T-helper 1 cell treated with Interleukin-12 subunit alpha and Interleukin-12 subunit beta and Interleukin-4 antibody, amounts not matched to agents 30 μg/mL and 1 μg/mL, for 36 hours (primary cell): ENCODE measurements at regions not wholly inside any gene's neighbourhood (a gene's known extent, or its start where the extent isn't known, plus 50 kb on each side); places are given as distances from the start of the nearest gene placed in this dataset.

Source experiments
- H3K27ac Mint-ChIP-seq: one replicate; pipeline ENCODE4 v1.8.0; 2021; ENCODE audit warnings: mild to moderate bottlenecking, mixed read lengths
- H3K27me3 Mint-ChIP-seq: one replicate; pipeline ENCODE4 v1.8.0; 2021; ENCODE audit warnings: low read depth, mixed read lengths
- H3K36me3 Mint-ChIP-seq: one replicate; pipeline ENCODE4 v1.8.0; 2021; ENCODE audit warnings: low read depth, mixed read lengths
- H3K4me1 Mint-ChIP-seq: one replicate; pipeline ENCODE4 v1.8.0; 2021; ENCODE audit warnings: low read depth, mixed read lengths
- H3K4me3 Mint-ChIP-seq: one replicate; pipeline ENCODE4 v1.8.0; 2021; ENCODE audit warnings: mild to moderate bottlenecking, moderate library complexity, mixed read lengths
- H3K9me3 Mint-ChIP-seq: one replicate; pipeline ENCODE4 v1.8.0; 2021; ENCODE audit warnings: mixed read lengths

DNA sequence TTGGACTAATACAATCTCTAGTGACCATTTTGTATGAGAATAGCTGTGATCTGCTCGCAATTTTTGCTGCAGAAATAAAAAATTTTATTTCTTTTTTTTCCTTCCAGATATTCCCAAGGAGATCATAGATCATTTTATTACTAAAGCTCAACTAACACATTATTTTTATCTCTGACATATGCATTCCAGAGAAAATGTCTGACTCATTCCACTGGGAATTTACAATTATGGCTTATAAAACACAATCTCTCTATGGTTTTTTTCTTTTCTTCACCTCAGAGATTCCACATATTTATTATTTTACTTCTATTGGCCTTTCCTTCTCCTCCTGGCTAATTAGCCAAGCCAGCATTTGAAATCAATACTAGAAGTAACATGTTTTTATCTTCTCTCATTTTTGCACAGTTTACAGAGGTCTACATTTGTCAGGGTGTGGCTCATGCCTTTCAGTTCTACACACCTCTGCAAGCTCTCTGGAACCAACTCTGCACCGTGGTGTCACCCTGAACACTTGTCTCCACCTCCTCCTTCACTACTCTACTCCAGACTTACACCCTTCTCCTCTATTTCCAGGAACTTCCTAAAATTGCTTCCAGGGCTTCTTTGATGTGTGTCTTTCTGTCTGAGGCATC is 59.8 kb upstream of the GPM6A start:
- Mint-ChIP-seq H3K9me3 (no peaks in the 10 kb centered on the region), H3K27ac (no peak overlapping the region), H3K27me3 (no peaks in the 10 kb centered on the region), H3K36me3 (no peaks in the 10 kb centered on the region), H3K4me1 (no peaks in the 10 kb centered on the region), H3K4me3 (no peak overlapping the region)

DNA sequence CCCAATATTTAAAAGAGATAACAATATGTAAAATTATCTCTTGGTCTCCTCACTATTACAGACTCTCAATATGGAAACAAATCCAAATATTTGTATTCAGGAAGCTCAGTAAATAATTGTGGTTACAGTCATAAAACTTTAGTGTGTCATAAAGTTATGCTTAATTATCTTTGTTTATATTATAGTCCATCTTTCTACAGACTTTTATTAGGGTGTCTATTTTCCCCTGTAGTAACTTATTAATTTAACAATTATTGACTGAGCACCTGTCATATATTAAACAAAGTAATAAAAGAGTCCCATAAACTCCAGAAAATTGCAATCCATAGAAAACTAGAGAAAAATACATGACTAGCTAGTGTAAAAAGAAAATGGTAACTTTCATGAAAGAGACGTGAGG is 61.6 kb upstream of the GPM6A start:
- Mint-ChIP-seq H3K36me3 (no peaks in the 10 kb centered on the region), H3K27me3 (no peaks in the 10 kb centered on the region), H3K4me3 (no peak overlapping the region), H3K9me3 (no peaks in the 10 kb centered on the region), H3K4me1 (no peaks in the 10 kb centered on the region), H3K27ac (no peak overlapping the region)

- H3K27me3 Mint-ChIP-seq, result no peaks in the 10 kb centered on the region
- H3K4me3 Mint-ChIP-seq, result no peak overlapping the region
- no peaks in the 10 kb centered on the region for H3K4me1 Mint-ChIP-seq
- no peaks in the 10 kb centered on the region for H3K9me3 Mint-ChIP-seq
- H3K36me3 Mint-ChIP-seq, result no peaks in the 10 kb centered on the region
- no peak overlapping the region for H3K27ac Mint-ChIP-seq
Measured at GRCh38 chr4:175874306-175874705, 62.2 kb upstream of the GPM6A start.

DNA sequence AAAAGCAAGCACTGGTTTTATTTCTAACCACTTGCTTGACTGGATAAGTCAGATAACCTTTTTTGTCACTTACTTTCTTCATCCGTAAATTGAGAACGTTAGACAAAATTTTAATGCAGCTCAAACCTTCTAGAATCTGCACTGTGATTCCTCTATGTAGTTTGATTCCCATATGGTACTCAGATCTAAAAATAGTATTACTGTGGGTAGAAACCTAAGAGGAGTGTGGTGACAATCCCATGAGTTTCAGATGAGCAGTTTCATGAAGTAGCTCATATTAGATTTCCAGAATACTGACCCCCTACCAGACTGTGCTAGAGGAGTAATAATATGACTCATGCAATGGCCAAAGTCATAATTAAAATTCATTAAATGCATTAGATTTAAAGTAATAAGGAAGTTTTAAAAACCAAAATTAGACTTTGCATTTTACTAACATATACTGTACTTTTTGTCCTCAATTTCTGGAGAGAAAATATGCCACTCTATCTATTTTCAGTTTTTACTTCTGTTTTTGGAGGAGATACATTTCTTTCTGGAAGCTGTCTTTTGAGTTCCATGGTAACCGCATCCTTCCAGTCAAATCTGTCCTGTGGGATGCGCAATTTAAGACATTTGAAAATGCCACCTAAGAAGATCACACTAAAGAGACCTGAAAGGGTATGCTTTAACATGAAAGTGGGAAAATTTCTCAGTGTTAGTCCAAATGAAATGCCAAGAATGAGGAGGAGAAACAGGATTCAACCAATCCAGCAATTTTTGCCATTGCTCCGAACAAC is 64.1 kb upstream of the GPM6A start:
- H3K36me3 Mint-ChIP-seq, result no peaks in the 10 kb centered on the region
- H3K4me3 Mint-ChIP-seq, result no peak overlapping the region
- no peak overlapping the region for H3K27ac Mint-ChIP-seq
- no peaks in the 10 kb centered on the region for H3K9me3 Mint-ChIP-seq
- no peaks in the 10 kb centered on the region for H3K27me3 Mint-ChIP-seq
- no peaks in the 10 kb centered on the region for H3K4me1 Mint-ChIP-seq

- no peak overlapping the region for H3K4me3 Mint-ChIP-seq
- H3K36me3 Mint-ChIP-seq, result no peaks in the 10 kb centered on the region
- no peaks in the 10 kb centered on the region for H3K27me3 Mint-ChIP-seq
- H3K9me3 Mint-ChIP-seq, result no peaks in the 10 kb centered on the region
- no peaks in the 10 kb centered on the region for H3K4me1 Mint-ChIP-seq
- no peak overlapping the region for H3K27ac Mint-ChIP-seq
Measured at GRCh38 chr4:175882891-175883290, 70.8 kb upstream of the GPM6A start.

GRCh38 chr4:175884048-175884447 is 72.0 kb upstream of the GPM6A start:
- Mint-ChIP-seq H3K4me1 (no peaks in the 10 kb centered on the region), H3K27me3 (no peaks in the 10 kb centered on the region), H3K36me3 (no peaks in the 10 kb centered on the region), H3K4me3 (no peak overlapping the region), H3K27ac (no peak overlapping the region), H3K9me3 (no peaks in the 10 kb centered on the region)

DNA sequence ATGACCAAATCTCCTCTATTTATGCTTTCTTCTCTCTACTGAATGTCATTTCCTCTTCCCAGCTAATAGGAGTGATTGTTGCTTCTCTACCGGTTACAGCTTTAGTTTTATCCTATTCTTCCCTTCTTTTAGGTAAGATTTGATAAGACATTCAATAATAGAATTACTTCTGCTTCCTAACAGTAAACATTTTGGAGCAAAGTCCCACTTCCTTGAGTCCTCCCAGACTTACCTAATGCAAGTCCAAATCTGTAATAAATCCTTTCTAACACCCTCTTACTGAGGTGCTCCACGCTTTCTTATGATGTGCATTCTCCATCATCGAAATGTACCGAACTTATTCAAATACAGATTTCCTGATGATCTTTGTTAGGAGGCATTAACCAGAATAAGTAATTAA is 79.2 kb upstream of the GPM6A start:
- no peaks in the 10 kb centered on the region for H3K27me3 Mint-ChIP-seq
- H3K4me1 Mint-ChIP-seq, result no peaks in the 10 kb centered on the region
- H3K27ac Mint-ChIP-seq, result no peak overlapping the region
- no peaks in the 10 kb centered on the region for H3K36me3 Mint-ChIP-seq
- H3K4me3 Mint-ChIP-seq, result no peak overlapping the region
- H3K9me3 Mint-ChIP-seq, result no peaks in the 10 kb centered on the region

- no peaks in the 10 kb centered on the region for H3K27me3 Mint-ChIP-seq
- no peak overlapping the region for H3K4me3 Mint-ChIP-seq
- no peaks in the 10 kb centered on the region for H3K4me1 Mint-ChIP-seq
- H3K36me3 Mint-ChIP-seq, result no peaks in the 10 kb centered on the region
- no peak overlapping the region for H3K27ac Mint-ChIP-seq
- no peaks in the 10 kb centered on the region for H3K9me3 Mint-ChIP-seq
Measured at GRCh38 chr4:175891851-175892250, 79.8 kb upstream of the GPM6A start.

GRCh38 chr4:175905925-175906324 is 93.9 kb upstream of the GPM6A start:
- Mint-ChIP-seq H3K9me3 (no peaks in the 10 kb centered on the region), H3K27ac (no peak overlapping the region), H3K4me3 (no peak overlapping the region), H3K27me3 (no peaks in the 10 kb centered on the region), H3K4me1 (no peaks in the 10 kb centered on the region), H3K36me3 (no peaks in the 10 kb centered on the region)

DNA sequence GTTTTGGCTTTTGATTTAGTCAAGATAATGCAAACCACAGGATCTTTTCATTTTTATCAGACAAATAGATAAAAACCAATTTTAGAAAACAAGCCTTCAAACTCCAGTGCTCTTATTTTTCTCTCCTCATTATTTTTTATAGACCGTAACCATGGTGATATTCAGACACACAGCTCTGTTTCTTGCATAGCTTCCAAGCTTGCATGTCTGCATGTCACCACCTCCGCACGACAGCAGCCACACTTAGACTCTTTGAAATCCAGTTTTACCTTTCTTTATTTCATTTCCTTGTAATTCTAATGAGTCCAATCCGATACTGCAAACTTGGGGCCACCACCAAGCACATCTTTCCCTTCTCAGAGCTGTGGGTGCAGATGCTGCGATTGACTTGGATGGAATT is 94.3 kb upstream of the GPM6A start:
- H3K4me1 Mint-ChIP-seq, result no peaks in the 10 kb centered on the region
- H3K27me3 Mint-ChIP-seq, result no peaks in the 10 kb centered on the region
- H3K36me3 Mint-ChIP-seq, result no peaks in the 10 kb centered on the region
- H3K9me3 Mint-ChIP-seq, result no peaks in the 10 kb centered on the region
- no peak overlapping the region for H3K27ac Mint-ChIP-seq
- H3K4me3 Mint-ChIP-seq, result no peak overlapping the region

- Mint-ChIP-seq H3K36me3 (no peaks in the 10 kb centered on the region), H3K4me1 (no peaks in the 10 kb centered on the region), H3K9me3 (no peaks in the 10 kb centered on the region), H3K27me3 (no peaks in the 10 kb centered on the region), H3K27ac (no peak overlapping the region), H3K4me3 (no peak overlapping the region)
Measured at GRCh38 chr4:175910700-175911099, 98.6 kb upstream of the GPM6A start.

DNA sequence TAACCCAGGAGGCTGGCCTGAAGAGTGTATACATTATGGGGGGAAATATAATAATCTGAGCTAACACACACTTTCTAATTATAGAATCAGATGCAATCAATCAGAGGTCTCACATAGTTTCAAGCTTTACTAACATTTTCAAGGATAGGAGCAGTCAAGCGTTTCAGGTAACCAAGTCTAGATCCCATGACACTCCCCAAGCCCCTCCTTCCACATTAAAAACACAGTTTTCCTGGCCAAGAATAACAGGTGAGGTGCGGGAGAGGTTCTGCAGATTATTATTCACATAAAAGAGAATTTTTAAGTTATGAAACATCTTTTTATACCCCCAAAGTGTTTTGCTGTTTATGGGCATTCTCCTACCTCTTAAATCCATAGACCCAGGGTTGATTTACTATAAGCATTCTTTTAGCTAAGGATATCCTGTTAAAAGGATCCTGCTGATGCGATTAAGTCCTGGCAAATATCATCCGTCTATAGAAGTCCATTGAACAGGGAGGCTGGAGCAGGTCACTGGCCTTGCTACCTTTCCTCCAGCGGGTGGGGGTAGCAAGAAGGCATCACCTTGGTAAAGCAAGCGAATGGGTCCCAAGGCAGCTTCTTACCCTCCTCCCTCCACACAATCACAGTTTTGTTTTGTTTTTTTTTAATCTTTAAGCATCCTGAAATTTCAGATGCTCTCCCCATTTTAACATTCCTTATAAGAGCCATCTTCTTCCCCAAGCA is 104.7 kb upstream of the GPM6A start:
- Mint-ChIP-seq H3K27me3 (no peaks in the 10 kb centered on the region), H3K4me1 (no peaks in the 10 kb centered on the region), H3K4me3 (no peak overlapping the region), H3K36me3 (no peaks in the 10 kb centered on the region), H3K9me3 (no peaks in the 10 kb centered on the region), H3K27ac (no peak overlapping the region)

DNA sequence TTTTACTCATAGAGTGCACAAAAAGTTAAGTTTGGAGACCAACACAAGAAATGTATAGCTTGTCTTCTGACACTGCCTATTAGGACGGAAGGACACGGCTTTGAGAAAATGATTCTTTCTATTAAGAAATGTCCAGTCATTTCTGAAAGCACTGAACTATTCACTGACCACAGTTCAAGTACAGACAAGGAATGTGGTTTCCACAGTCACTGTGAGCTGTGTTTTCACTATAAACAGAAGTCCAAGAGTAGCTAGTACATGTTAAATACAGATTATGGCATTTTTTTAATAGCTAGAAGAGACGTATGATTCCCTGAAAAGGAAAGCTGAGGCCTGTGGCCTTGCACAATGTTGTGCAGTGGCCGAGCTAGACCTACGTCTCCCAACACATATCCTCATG is 115.1 kb upstream of the GPM6A start:
- Mint-ChIP-seq H3K27ac (no peak overlapping the region), H3K4me3 (no peak overlapping the region), H3K4me1 (no peaks in the 10 kb centered on the region), H3K27me3 (no peaks in the 10 kb centered on the region), H3K36me3 (no peaks in the 10 kb centered on the region), H3K9me3 (no peaks in the 10 kb centered on the region)

- Mint-ChIP-seq H3K4me3 (no peak overlapping the region), H3K27me3 (no peaks in the 10 kb centered on the region), H3K4me1 (no peaks in the 10 kb centered on the region), H3K36me3 (no peaks in the 10 kb centered on the region), H3K9me3 (no peaks in the 10 kb centered on the region), H3K27ac (no peak overlapping the region)
Measured at GRCh38 chr4:175929441-175929840, 117.4 kb upstream of the GPM6A start.

- Mint-ChIP-seq H3K4me1 (no peaks in the 10 kb centered on the region), H3K36me3 (no peaks in the 10 kb centered on the region), H3K27ac (no peak overlapping the region), H3K9me3 (no peaks in the 10 kb centered on the region), H3K4me3 (no peak overlapping the region), H3K27me3 (no peaks in the 10 kb centered on the region)
Measured at GRCh38 chr4:175929932-175930331, 117.9 kb upstream of the GPM6A start.
